ENCODE measurements at regions not wholly inside any gene's neighbourhood (a gene's known extent, or its start where the extent isn't known, plus 50 kb on each side); places are given as distances from the start of the nearest gene placed in this dataset.

GRCh38 chr1:30325085-30325935 is 398.1 kb downstream of the MATN1 start:
- TF ChIP-seq POLR2A (IDR thresholded peaks at IDR 0.05), result no peak
- TF ChIP-seq CTCF (IDR thresholded peaks at IDR 0.05), result no peak
- no peak for DNase-seq
- no peak overlapping the region for H3K27ac ChIP-seq
- no peaks in the 10 kb centered on the region for H3K4me1 ChIP-seq
- no peaks in the 10 kb centered on the region for H3K9me3 ChIP-seq
- H3K36me3 ChIP-seq, result no peaks in the 10 kb centered on the region
- no peaks in the 10 kb centered on the region for H3K27me3 ChIP-seq
- H3K4me3 ChIP-seq (replicated peaks in 1 of 3), result no peak overlapping the region
- intact Hi-C loops (cut with DNase I), result no loop called here
- 79 to 82% methylated on average over 9 to 10 of the region's 12 CpGs for WGBS, 2 donors

- no peak for DNase-seq
- no peak overlapping the region for H3K27ac ChIP-seq
- no peaks in the 10 kb centered on the region for H3K4me1 ChIP-seq
- TF ChIP-seq POLR2A (IDR thresholded peaks at IDR 0.05) (no peak), CTCF (IDR thresholded peaks at IDR 0.05) (no peak)
- intact Hi-C loops (cut with DNase I), result no loop called here
- 77 to 86% methylated on average over 9 of the region's 9 CpGs for WGBS, 2 donors
- no peaks in the 10 kb centered on the region for H3K9me3 ChIP-seq
- H3K27me3 ChIP-seq, result no peaks in the 10 kb centered on the region
- no peak overlapping the region for H3K4me3 ChIP-seq (replicated peaks in 1 of 3)
- H3K36me3 ChIP-seq, result no peaks in the 10 kb centered on the region
These were observed 398.9 kb downstream of the MATN1 start for GRCh38 chr1:30324251-30325084.

GRCh38 chr1:30323841-30324240 is 399.5 kb downstream of the MATN1 start:
- Histone ChIP-seq H3K27me3 (no peaks in the 10 kb centered on the region), H3K4me1 (no peaks in the 10 kb centered on the region), H3K36me3 (no peaks in the 10 kb centered on the region), H3K27ac (no peak overlapping the region), H3K9me3 (no peaks in the 10 kb centered on the region), H3K4me3 (replicated peaks in 1 of 3) (no peak overlapping the region)
- no peak for TF ChIP-seq CTCF (IDR thresholded peaks at IDR 0.05)
- no peak for TF ChIP-seq POLR2A (IDR thresholded peaks at IDR 0.05)
- no peak for DNase-seq
- WGBS, 2 donors, result 62 to 63% methylated on average over 5 of the region's 5 CpGs
- intact Hi-C loops (cut with DNase I), result no loop called here

GRCh38 chr1:30323352-30323751 is 400.0 kb downstream of the MATN1 start:
- Histone ChIP-seq H3K27ac (no peak overlapping the region), H3K4me1 (no peaks in the 10 kb centered on the region), H3K27me3 (no peaks in the 10 kb centered on the region), H3K4me3 (replicated peaks in 1 of 3) (no peak overlapping the region), H3K36me3 (no peaks in the 10 kb centered on the region), H3K9me3 (no peaks in the 10 kb centered on the region)
- WGBS, 2 donors, result 82 to 89% methylated on average over 3 of the region's 3 CpGs
- DNase-seq, result no peak
- TF ChIP-seq POLR2A (IDR thresholded peaks at IDR 0.05), result no peak
- TF ChIP-seq CTCF (IDR thresholded peaks at IDR 0.05), result no peak
- intact Hi-C loops (cut with DNase I), result no loop called here

GRCh38 chr1:30322859-30323257 is 400.5 kb downstream of the MATN1 start:
- 65 to 77% methylated on average over 5 of the region's 5 CpGs for WGBS, 2 donors
- H3K4me1 ChIP-seq, result no peaks in the 10 kb centered on the region
- H3K27ac ChIP-seq, result no peak overlapping the region
- TF ChIP-seq POLR2A (IDR thresholded peaks at IDR 0.05), result no peak
- no peak for TF ChIP-seq CTCF (IDR thresholded peaks at IDR 0.05)
- H3K4me3 ChIP-seq (replicated peaks in 1 of 3), result no peak overlapping the region
- no peaks in the 10 kb centered on the region for H3K27me3 ChIP-seq
- intact Hi-C loops (cut with DNase I), result no loop called here
- H3K9me3 ChIP-seq, result no peaks in the 10 kb centered on the region
- H3K36me3 ChIP-seq, result no peaks in the 10 kb centered on the region
- DNase-seq, result no peak

Data from thyroid gland (tissue), 4 donors.